ENCODE measurements at regions not wholly inside any gene's neighbourhood (a gene's known extent, or its start where the extent isn't known, plus 50 kb on each side); places are given as distances from the start of the nearest gene placed in this dataset.

DNA sequence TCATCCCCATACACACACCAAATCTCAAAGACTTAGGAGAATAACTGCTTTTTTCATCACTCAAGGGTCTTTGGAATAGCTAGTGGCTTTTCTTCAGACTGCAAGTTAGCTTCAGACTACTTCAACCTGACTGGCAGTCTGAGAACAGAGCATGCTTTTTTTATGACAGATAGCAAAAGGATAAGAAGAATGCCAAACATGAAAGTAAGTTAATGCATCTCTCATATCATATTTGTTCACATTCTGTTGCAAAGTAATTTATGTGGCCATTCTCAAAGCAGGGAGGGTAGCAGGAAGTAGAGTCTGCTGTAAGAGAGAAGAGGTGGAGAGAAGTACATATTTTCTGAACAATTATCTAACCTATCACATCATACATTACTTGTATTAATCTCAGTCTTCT, 544.4 kb downstream of the ZPLD1 start:
- no peaks in the 10 kb centered on the region for H3K27me3 Mint-ChIP-seq
- ChIA-PET POLR2A (no interaction called here), CTCF (no interaction called here)
- Histone ChIP-seq H3K27me3 (ENCODE audit: control insufficient read depth in 1 of 2, insufficient read depth in 2 of 2, low read length in 2 of 2) (no peaks in the 10 kb centered on the region), H3K36me3 (ENCODE audit: insufficient read depth, low read length) (no peaks in the 10 kb centered on the region), H3K9me3 (ENCODE audit: control insufficient read depth in 1 of 2, insufficient read depth in 1 of 2, low read length in 2 of 2) (no peaks in the 10 kb centered on the region), H3K4me3 (ENCODE audit: low read length) (no peak overlapping the region), H3K4me1 (ENCODE audit: insufficient read depth, low read length) (no peaks in the 10 kb centered on the region), H3K27ac (ENCODE audit: low read depth in 1 of 2, low read length in 2 of 2) (no peak overlapping the region)
- no peak for ATAC-seq (ENCODE audit: poor library complexity)
- peaks cover 7% of the 10 kb centered on the region for H3K9me3 Mint-ChIP-seq
- intact Hi-C loops (cut with DNase I, micrococcal nuclease) = no loop called here
- no peaks in the 10 kb centered on the region for H3K4me1 Mint-ChIP-seq (ENCODE audit: low read depth)
- no peak overlapping the region for H3K4me3 Mint-ChIP-seq
- no peak overlapping the region for H3K27ac Mint-ChIP-seq
- H3K36me3 Mint-ChIP-seq (ENCODE audit: low read depth) = no peaks in the 10 kb centered on the region
- TF ChIP-seq CTCF (IDR thresholded peaks at IDR 0.05) = no peak
- no peak for DNase-seq

DNA sequence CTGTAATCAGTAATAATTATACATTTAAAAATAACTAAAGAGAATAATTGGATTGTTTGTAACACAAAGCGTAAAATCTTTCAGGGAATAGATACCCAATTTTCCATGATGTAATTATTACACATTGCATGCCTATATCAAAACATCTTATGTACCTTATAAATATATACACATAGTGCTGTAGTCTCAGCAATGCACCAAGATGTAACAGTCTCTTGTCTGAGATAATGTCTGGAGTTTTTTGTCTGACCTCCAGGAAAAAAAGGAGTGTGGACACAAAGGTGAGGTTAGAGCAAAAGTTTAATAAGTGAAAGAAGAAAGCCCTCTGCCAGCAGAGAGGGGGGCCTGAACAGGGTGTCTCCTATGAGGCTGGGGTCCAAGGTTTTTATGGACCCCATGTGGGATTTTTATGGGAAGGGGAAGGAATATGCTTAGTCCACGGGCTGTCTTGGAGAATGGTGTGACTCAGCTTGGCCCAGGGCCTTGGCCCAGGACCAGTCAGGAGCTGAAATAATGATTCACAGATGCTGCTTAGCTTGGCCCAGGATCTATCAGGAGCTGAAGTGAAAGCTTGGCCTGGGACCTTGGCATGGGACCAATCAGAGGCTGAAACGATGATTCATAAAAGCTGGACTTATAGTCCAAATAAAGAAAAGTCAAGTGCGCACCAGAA, 545.0 kb downstream of the ZPLD1 start:
- H3K27ac ChIP-seq (ENCODE audit: low read depth in 1 of 2, low read length in 2 of 2) = no peak overlapping the region
- H3K4me1 ChIP-seq (ENCODE audit: insufficient read depth, low read length) = no peaks in the 10 kb centered on the region
- no peak for TF ChIP-seq CTCF (IDR thresholded peaks at IDR 0.05)
- H3K27me3 ChIP-seq (ENCODE audit: control insufficient read depth in 1 of 2, insufficient read depth in 2 of 2, low read length in 2 of 2) = no peaks in the 10 kb centered on the region
- no peaks in the 10 kb centered on the region for H3K36me3 Mint-ChIP-seq (ENCODE audit: low read depth)
- no peak for DNase-seq
- no peaks in the 10 kb centered on the region for H3K4me1 Mint-ChIP-seq (ENCODE audit: low read depth)
- H3K36me3 ChIP-seq (ENCODE audit: insufficient read depth, low read length) = no peaks in the 10 kb centered on the region
- ChIA-PET POLR2A (no interaction called here), CTCF (no interaction called here)
- no peak overlapping the region for H3K4me3 ChIP-seq (ENCODE audit: low read length)
- no peaks in the 10 kb centered on the region for H3K9me3 ChIP-seq (ENCODE audit: control insufficient read depth in 1 of 2, insufficient read depth in 1 of 2, low read length in 2 of 2)
- no peak overlapping the region for H3K27ac Mint-ChIP-seq
- H3K9me3 Mint-ChIP-seq = peaks cover 7% of the 10 kb centered on the region
- H3K4me3 Mint-ChIP-seq = no peak overlapping the region
- ATAC-seq (ENCODE audit: poor library complexity) = no peak
- no peaks in the 10 kb centered on the region for H3K27me3 Mint-ChIP-seq
- intact Hi-C loops (cut with DNase I, micrococcal nuclease) = no loop called here

GRCh38 chr3:102980355-102980696, 545.5 kb downstream of the ZPLD1 start:
- ChIA-PET CTCF (no interaction called here), POLR2A (no interaction called here)
- DNase-seq (no peak), ATAC-seq (ENCODE audit: poor library complexity) (no peak)
- Mint-ChIP-seq H3K9me3 (peaks cover 7% of the 10 kb centered on the region), H3K27ac (no peak overlapping the region), H3K36me3 (ENCODE audit: low read depth) (no peaks in the 10 kb centered on the region), H3K4me1 (ENCODE audit: low read depth) (no peaks in the 10 kb centered on the region), H3K27me3 (no peaks in the 10 kb centered on the region), H3K4me3 (no peak overlapping the region)
- no peaks in the 10 kb centered on the region for H3K4me1 ChIP-seq (ENCODE audit: insufficient read depth, low read length)
- H3K9me3 ChIP-seq (ENCODE audit: control insufficient read depth in 1 of 2, insufficient read depth in 1 of 2, low read length in 2 of 2) = no peaks in the 10 kb centered on the region
- H3K4me3 ChIP-seq (ENCODE audit: low read length) = no peak overlapping the region
- H3K27ac ChIP-seq (ENCODE audit: low read depth in 1 of 2, low read length in 2 of 2) = no peak overlapping the region
- H3K36me3 ChIP-seq (ENCODE audit: insufficient read depth, low read length) = no peaks in the 10 kb centered on the region
- H3K27me3 ChIP-seq (ENCODE audit: control insufficient read depth in 1 of 2, insufficient read depth in 2 of 2, low read length in 2 of 2) = no peaks in the 10 kb centered on the region
- intact Hi-C loops (cut with DNase I, micrococcal nuclease) = no loop called here
- TF ChIP-seq CTCF (IDR thresholded peaks at IDR 0.05) = no peak
